ENCODE measurements at regions not wholly inside any gene's neighbourhood (a gene's known extent, or its start where the extent isn't known, plus 50 kb on each side); places are given as distances from the start of the nearest gene placed in this dataset.

DNA sequence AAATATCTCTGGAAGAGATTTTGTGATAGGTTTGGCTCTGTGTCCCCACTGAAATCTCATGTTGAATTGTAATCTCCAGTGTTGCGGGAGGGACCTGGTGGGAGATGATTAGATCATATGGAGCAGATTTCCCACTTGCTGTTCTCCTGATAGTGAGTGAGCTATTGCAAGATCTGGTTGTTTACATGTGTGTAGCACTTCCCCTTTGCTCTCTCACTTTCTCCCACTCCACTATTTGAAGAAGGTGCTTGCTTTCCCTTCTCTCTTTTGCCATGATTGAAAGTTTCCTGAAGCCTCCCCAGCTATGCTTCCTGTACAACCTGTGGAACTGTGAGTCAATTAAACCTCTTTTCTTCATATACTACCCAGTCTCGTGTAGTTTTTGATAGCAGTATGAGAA, 97.0 kb upstream of the FN1 start:
- Histone ChIP-seq H3K36me3 (no peaks in the 10 kb centered on the region), H3K27me3 (replicated peaks; ENCODE audit: insufficient read depth) (no peaks in the 10 kb centered on the region), H3K4me3 (no peak overlapping the region), H3K4me1 (ENCODE audit: control insufficient read depth in 1 of 2, low read depth in 2 of 2) (peaks cover 23 to 59% of the 10 kb centered on the region in 2 donors), H3K9me3 (peaks cover 5% of the 10 kb centered on the region), H3K27ac (peak overlapping the region in 1 of 2 donors; percentile 77)
- ATAC-seq (ENCODE audit: insufficient number of reproducible peaks, low FRiP score, low read depth) (no peak), DNase-seq (ENCODE audit: low spot score) (no peak)
- TF ChIP-seq, protein P1, sequence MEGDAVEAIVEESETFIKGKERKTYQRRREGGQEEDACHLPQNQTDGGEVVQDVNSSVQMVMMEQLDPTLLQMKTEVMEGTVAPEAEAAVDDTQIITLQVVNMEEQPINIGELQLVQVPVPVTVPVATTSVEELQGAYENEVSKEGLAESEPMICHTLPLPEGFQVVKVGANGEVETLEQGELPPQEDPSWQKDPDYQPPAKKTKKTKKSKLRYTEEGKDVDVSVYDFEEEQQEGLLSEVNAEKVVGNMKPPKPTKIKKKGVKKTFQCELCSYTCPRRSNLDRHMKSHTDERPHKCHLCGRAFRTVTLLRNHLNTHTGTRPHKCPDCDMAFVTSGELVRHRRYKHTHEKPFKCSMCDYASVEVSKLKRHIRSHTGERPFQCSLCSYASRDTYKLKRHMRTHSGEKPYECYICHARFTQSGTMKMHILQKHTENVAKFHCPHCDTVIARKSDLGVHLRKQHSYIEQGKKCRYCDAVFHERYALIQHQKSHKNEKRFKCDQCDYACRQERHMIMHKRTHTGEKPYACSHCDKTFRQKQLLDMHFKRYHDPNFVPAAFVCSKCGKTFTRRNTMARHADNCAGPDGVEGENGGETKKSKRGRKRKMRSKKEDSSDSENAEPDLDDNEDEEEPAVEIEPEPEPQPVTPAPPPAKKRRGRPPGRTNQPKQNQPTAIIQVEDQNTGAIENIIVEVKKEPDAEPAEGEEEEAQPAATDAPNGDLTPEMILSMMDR (IDR thresholded peaks at IDR 0.05): no peak

DNA sequence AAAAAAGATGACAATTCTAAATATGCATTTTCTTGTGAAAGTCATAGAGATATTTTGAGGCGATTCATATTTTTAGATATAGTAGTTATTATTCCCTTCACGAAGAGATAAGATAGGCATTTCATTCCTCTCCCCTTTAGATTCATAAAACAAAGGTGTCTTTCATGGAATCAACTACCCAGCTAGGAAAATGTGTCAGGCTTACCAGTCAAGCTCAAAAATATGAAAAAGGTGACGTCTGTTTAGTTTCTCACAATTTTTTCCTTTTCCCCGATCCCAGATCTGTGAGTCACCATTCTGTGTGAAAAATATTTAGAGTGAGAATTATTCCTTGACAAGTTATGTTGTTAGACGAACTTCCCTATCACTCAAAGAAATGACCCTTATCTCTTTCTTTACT, 95.4 kb upstream of the FN1 start:
- Histone ChIP-seq H3K4me3 (peak overlapping the region; percentile 12), H3K4me1 (ENCODE audit: control insufficient read depth in 1 of 2, low read depth in 2 of 2) (peaks cover 11 to 51% of the 10 kb centered on the region in 2 donors), H3K27me3 (replicated peaks; ENCODE audit: insufficient read depth) (no peaks in the 10 kb centered on the region), H3K36me3 (no peaks in the 10 kb centered on the region), H3K9me3 (peaks cover 5% of the 10 kb centered on the region), H3K27ac (peak overlapping the region; percentile 65 to 77)
- no peak for DNase-seq (ENCODE audit: low spot score)
- no peak for ATAC-seq (ENCODE audit: insufficient number of reproducible peaks, low FRiP score, low read depth)
- TF ChIP-seq, protein P1 (IDR thresholded peaks at IDR 0.05): no peak

DNA sequence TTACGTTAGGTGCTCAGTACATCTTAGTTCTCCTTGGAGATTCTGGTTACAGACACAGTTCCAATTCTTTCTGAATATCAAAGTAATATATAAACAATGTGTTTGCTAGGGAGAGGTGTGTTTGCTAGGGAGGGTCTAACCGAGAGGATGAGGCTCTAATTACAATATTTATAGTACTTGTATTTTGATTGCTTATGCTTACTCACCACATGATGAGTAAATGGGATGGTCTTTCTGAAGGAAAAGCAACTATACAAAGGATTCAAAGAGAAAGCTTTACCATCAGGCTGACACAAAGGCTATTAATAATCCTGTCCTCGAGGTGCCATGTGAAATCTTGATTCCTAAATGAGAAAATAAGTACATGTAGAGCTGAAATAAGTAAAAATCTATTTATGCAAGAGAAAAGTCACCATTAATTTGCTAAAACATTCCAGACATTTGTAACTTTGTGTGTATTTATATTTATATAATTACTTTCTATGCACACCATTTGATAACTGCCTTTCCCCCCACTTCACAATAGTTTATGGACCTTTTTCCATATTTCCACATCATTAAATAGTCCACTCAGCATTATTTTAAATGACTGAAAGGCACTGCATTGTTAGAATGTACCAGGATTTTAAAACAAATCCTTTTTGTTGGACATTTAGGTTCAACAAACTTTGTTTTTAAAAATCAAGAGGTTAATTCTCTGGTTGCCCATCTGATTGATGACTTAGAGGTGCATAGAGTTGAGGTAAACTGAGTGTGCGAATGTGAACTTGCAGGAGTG, 94.5 kb upstream of the FN1 start:
- ATAC-seq (ENCODE audit: insufficient number of reproducible peaks, low FRiP score, low read depth): no peak
- H3K27ac ChIP-seq: peak overlapping the region; percentile 65 to 77
- DNase-seq (ENCODE audit: low spot score): no peak
- H3K27me3 ChIP-seq (replicated peaks; ENCODE audit: insufficient read depth): no peaks in the 10 kb centered on the region
- peaks cover 5 to 42% of the 10 kb centered on the region in 2 donors for H3K4me1 ChIP-seq (ENCODE audit: control insufficient read depth in 1 of 2, low read depth in 2 of 2)
- TF ChIP-seq, protein P1 (IDR thresholded peaks at IDR 0.05): no peak
- no peaks in the 10 kb centered on the region for H3K36me3 ChIP-seq
- no peak overlapping the region for H3K4me3 ChIP-seq
- H3K9me3 ChIP-seq: peaks cover 5% of the 10 kb centered on the region

DNA sequence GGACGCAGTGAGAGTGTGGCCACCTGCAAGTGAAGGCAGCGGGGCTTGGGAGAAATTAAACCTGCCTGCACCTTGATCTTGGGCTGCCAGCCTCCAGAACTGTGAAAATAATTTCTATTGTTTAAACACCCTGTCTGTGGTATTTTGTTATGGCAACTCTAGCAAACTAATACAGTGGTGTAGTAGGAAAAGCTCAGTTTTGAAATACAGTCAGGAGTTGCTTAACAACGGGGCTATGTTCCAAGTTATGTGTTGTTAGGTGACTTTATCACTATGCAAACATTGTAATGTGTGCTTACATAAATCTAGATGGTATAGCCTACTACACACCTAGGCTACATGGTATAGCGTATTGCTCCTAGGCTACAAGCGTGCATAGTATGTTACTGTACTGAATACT, 93.4 kb upstream of the FN1 start:
- Histone ChIP-seq H3K27ac (peak overlapping the region; percentile 49 to 77), H3K4me3 (no peak overlapping the region), H3K9me3 (peaks cover 5% of the 10 kb centered on the region), H3K36me3 (no peaks in the 10 kb centered on the region), H3K4me1 (ENCODE audit: control insufficient read depth in 1 of 2, low read depth in 2 of 2) (peaks cover 5 to 42% of the 10 kb centered on the region in 2 donors), H3K27me3 (replicated peaks; ENCODE audit: insufficient read depth) (no peaks in the 10 kb centered on the region)
- no peak for DNase-seq (ENCODE audit: low spot score)
- no peak for ATAC-seq (ENCODE audit: insufficient number of reproducible peaks, low FRiP score, low read depth)
- TF ChIP-seq, protein P1 (IDR thresholded peaks at IDR 0.05): no peak

DNA sequence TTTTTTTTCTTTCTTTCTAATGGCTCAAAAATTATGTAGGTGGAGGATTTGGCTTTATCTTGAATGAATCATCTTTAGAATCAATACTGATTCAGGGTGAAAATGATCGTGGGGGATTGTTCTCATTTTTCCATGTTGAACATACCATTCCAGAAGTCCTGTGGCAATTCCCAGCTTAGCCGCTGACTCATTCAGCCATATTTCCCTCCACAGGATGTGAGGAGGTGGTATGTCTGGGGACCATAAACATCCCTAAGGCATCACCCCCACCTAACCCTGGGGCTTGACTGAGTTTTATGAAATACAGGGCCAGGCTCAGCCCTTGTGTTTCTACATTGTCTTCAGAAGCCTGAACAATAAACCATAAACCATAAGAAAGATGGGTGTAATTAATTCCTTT, 92.7 kb upstream of the FN1 start:
- Histone ChIP-seq H3K36me3 (no peaks in the 10 kb centered on the region), H3K4me1 (ENCODE audit: control insufficient read depth in 1 of 2, low read depth in 2 of 2) (peaks cover 5 to 42% of the 10 kb centered on the region in 2 donors), H3K4me3 (no peak overlapping the region), H3K27me3 (replicated peaks; ENCODE audit: insufficient read depth) (no peaks in the 10 kb centered on the region), H3K27ac (peak overlapping the region; percentile 49 to 77), H3K9me3 (no peaks in the 10 kb centered on the region)
- TF ChIP-seq, protein P1 (IDR thresholded peaks at IDR 0.05): no peak
- DNase-seq (ENCODE audit: low spot score): peak; percentile 8
- peak; percentile 21 for ATAC-seq (ENCODE audit: insufficient number of reproducible peaks, low FRiP score, low read depth)

All from thoracic aorta (tissue), 2 donors.